ENCODE measurements at regions not wholly inside any gene's neighbourhood (a gene's known extent, or its start where the extent isn't known, plus 50 kb on each side); places are given as distances from the start of the nearest gene placed in this dataset.

DNA sequence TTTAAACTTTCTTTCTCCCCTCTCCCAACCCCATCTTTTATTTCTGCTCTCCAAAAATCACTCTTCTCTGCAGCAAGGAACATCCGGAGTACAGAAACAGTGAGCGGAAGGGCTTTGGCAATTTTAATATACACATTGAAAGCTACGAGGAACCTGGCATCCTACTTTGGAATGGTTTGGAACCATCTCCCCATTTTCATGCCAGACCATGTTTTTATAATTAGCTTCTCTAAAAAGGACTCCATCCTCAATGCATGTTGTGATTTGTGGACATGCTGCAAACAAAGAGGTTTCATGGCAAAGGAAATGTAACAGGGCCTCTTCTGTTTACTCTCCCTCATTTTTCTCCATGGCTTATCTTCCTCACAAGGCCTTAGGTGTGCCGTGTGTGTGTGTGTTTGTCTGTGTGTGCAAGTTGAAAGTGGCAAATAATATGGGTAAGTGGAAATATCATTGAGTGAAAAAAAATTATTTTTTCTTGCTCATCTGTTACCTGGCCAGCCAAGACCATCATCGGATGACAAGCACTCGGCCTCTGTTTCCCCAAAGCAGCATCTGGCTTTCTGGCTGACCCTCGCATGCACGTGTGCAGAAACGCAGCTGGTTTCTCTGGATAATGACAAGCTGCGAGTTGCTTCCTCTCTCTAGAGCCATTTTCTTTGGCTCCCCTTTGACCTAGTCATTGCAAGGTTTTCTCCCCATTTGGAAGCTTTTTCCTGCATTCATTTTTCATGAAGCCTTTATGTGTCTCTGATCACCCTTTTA lies 585.0 kb downstream of the TMEM114 start (continued):
- no peak for TF ChIP-seq ZNF747 (tag by site-specific recombination; IDR thresholded peaks at IDR 0.05)
- no peak for TF ChIP-seq ZNF433 (tag by site-specific recombination; IDR thresholded peaks at IDR 0.05; ENCODE audit: low read depth)

DNA sequence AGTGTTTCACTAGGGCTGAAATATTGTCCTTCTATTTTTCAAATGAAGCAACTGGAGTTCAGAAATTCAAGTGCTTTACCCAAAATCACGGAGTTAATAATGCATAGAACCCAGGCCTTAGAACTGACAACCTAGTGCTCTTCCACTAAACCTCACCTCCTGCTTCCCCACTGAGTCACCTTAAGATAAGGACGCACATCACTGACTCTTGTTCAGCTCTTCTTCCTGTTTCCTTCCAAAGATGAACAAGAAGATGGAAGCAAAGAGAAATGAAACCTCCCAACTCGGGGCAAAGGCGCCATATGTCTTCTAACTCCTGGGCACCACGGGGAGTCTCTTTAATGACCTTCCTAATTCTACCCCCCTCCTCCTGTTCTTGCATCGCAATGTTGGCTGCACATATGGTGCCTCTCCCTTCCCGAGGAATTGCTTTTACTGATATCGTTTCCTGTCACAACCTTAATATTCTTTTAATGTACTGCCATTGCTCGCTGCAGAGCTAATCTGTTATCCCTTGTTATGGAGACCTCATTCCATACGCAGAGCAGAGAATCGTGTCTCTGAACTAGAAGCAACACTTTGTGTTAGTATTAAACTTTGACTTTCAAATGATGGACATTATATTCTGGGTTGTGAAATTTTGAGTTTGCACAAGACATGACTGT lies 591.4 kb downstream of the TMEM114 start:
- no peak overlapping the region for H3K4me3 ChIP-seq (ENCODE audit: low read depth, low read length)
- ChIA-PET CTCF (no interaction called here), POLR2A (no interaction called here)
- H3K36me3 ChIP-seq (ENCODE audit: control insufficient read depth in 2 of 2, insufficient read depth in 1 of 2, low read length in 2 of 2) = no peaks in the 10 kb centered on the region
- H3K27ac ChIP-seq (ENCODE audit: extremely low read depth, low read depth, low read length) = no peak overlapping the region
- no peaks in the 10 kb centered on the region for H3K4me1 ChIP-seq (ENCODE audit: control insufficient read depth, insufficient read depth, low read length)
- no peaks in the 10 kb centered on the region for H3K9me3 ChIP-seq (ENCODE audit: control insufficient read depth, insufficient read depth, low read depth, low read length)
- TF ChIP-seq ZSCAN16 (tag by site-specific recombination; IDR thresholded peaks at IDR 0.05) (no peak), ZNF549 (tag by site-specific recombination; IDR thresholded peaks at IDR 0.05) (no peak), ZNF274 (IDR thresholded peaks at IDR 0.05; ENCODE audit: low read length) (no peak), ZNF274 (tag by site-specific recombination; IDR thresholded peaks at IDR 0.05; ENCODE audit: borderline replicate concordance) (no peak), ZNF664 (tag by site-specific recombination; IDR thresholded peaks at IDR 0.05) (no peak)

DNA sequence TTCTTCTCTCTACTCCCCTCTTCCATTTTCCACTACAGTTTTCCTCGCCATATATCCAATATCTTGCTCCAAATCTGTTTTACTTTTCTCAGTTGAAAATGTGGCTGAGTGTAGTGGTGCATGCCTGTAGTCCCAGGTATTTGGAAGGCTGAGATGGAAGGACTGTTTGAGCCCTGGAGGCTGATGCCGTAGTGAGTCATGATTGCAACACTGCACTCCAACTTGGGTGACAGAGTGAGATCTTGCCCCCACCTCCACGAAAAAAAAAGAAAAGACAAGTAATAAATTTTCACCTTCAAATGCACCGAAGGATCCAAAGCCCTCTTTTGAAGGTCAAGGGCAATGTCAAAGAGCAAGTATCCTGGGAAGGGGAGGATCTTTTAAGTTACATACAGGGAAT lies 592.3 kb downstream of the TMEM114 start:
- ChIA-PET CTCF (no interaction called here), POLR2A (no interaction called here)
- TF ChIP-seq ZNF658 (tag by site-specific recombination; IDR thresholded peaks at IDR 0.05) (no peak), ZNF138 (tag by site-specific recombination; IDR thresholded peaks at IDR 0.05; ENCODE audit: borderline replicate concordance) (no peak), ZNF132 (tag by site-specific recombination; IDR thresholded peaks at IDR 0.05; ENCODE audit: borderline replicate concordance) (no peak), ZNF530 (tag by site-specific recombination; IDR thresholded peaks at IDR 0.05; ENCODE audit: low read depth) (no peak), ZNF777 (tag by site-specific recombination; IDR thresholded peaks at IDR 0.05; ENCODE audit: borderline replicate concordance) (no peak), BCL11B (tag by site-specific recombination; IDR thresholded peaks at IDR 0.05; ENCODE audit: low read depth) (no peak), ZNF776 (tag by site-specific recombination; IDR thresholded peaks at IDR 0.05; ENCODE audit: borderline replicate concordance) (no peak), RBAK (tag by site-specific recombination; IDR thresholded peaks at IDR 0.05) (no peak), ZNF221 (tag by site-specific recombination; IDR thresholded peaks at IDR 0.05; ENCODE audit: borderline replicate concordance) (no peak), ZNF707 (tag by site-specific recombination; IDR thresholded peaks at IDR 0.05) (no peak), ZNF433 (tag by site-specific recombination; IDR thresholded peaks at IDR 0.05; ENCODE audit: low read depth) (no peak), KLF8 (tag by site-specific recombination; IDR thresholded peaks at IDR 0.05) (no peak), TRIM28 (IDR thresholded peaks at IDR 0.05; ENCODE audit: borderline replicate concordance, low read length) (no peak), ZNF701 (tag by site-specific recombination; IDR thresholded peaks at IDR 0.05) (no peak), SETDB1 (IDR thresholded peaks at IDR 0.05; ENCODE audit: insufficient read length, low read length) (no peak)
- TF ChIP-seq, protein P1, sequence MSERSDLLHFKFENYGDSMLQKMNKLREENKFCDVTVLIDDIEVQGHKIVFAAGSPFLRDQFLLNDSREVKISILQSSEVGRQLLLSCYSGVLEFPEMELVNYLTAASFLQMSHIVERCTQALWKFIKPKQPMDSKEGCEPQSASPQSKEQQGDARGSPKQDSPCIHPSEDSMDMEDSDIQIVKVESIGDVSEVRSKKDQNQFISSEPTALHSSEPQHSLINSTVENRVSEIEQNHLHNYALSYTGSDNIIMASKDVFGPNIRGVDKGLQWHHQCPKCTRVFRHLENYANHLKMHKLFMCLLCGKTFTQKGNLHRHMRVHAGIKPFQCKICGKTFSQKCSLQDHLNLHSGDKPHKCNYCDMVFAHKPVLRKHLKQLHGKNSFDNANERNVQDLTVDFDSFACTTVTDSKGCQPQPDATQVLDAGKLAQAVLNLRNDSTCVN (tag by site-specific recombination; optimal IDR thresholded peaks at IDR 0.05) = no peak
- Histone ChIP-seq H3K4me3 (ENCODE audit: low read depth, low read length) (no peak overlapping the region), H3K27ac (ENCODE audit: extremely low read depth, low read depth, low read length) (no peak overlapping the region), H3K36me3 (ENCODE audit: control insufficient read depth in 2 of 2, insufficient read depth in 1 of 2, low read length in 2 of 2) (no peaks in the 10 kb centered on the region), H3K4me1 (ENCODE audit: control insufficient read depth, insufficient read depth, low read length) (no peaks in the 10 kb centered on the region), H3K9me3 (ENCODE audit: control insufficient read depth, insufficient read depth, low read depth, low read length) (no peaks in the 10 kb centered on the region)
